SH-SY5Y (cell line): ENCODE measurements at regions not wholly inside any gene's neighbourhood (a gene's known extent, or its start where the extent isn't known, plus 50 kb on each side); places are given as distances from the start of the nearest gene placed in this dataset.

Experiments used
- GATA2 ChIP-seq: IDR thresholded peaks from 2 replicates; pipeline ENCODE4 v1.6.1; 2011; ENCODE audit warnings: mild to moderate bottlenecking, low read depth, low read length
- GATA3 ChIP-seq: IDR thresholded peaks from 2 replicates; pipeline ENCODE4 v1.6.1; 2011; ENCODE audit warnings: low read depth, mild to moderate bottlenecking, low read length, moderate library complexity

- TF ChIP-seq GATA3 = no peak
- no peak for TF ChIP-seq GATA2
Measured at GRCh38 chr13:74184283-74184682, 50.1 kb upstream of the KLF12 start.
